Neuron (in vitro differentiated cells): ENCODE measurements at regions not wholly inside any gene's neighbourhood (a gene's known extent, or its start where the extent isn't known, plus 50 kb on each side); places are given as distances from the start of the nearest gene placed in this dataset.

Experiments
- H2AFZ ChIP-seq: one replicate; pipeline ENCODE4 v1.6.1; 2013; ENCODE audit warnings: low read depth, mild to moderate bottlenecking, inconsistent platforms, low read length, moderate library complexity
- H3K27me3 ChIP-seq: one replicate; pipeline ENCODE4 v1.6.1; 2013; ENCODE audit warnings: low read length; ENCODE audit not compliant: insufficient read depth
- H3K36me3 ChIP-seq: one replicate; pipeline ENCODE4 v1.6.1; 2013; ENCODE audit warnings: low read length; ENCODE audit not compliant: insufficient read depth
- H3K4me1 ChIP-seq: one replicate; pipeline ENCODE4 v1.6.1; 2013; ENCODE audit warnings: low read length; ENCODE audit not compliant: insufficient read depth
- H3K4me3 ChIP-seq: 2 replicates; pipeline ENCODE4 v1.5.1; 2013; ENCODE audit warnings: mild to moderate bottlenecking, low read length, moderate library complexity
- H3K9me3 ChIP-seq: one replicate; pipeline ENCODE4 v1.6.1; 2013; ENCODE audit warnings: low read length

DNA sequence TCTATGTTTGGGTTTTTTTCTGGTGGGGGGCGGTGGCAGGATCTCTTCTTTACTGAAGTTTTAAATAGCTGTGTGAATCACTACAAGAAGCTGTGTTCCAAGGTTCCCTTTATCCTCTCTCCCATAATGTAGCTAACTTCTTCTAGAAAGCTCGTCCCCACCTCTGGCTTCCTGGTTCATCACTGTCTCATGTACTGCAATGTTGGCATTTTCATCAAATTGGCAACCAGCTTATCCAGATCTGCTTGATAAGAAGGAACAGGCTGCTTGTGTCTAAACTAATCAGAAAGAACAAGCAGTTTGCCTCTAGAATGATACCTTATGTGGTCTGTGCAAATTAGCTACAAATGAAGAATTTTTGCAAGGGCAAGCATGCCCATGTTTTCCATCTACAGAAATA, 130.8 kb downstream of the WT1 start:
- H3K9me3 ChIP-seq, result no peaks in the 10 kb centered on the region
- peaks cover 2% of the 10 kb centered on the region for H3K27me3 ChIP-seq
- H3K4me1 ChIP-seq, result no peaks in the 10 kb centered on the region
- H3K36me3 ChIP-seq, result no peaks in the 10 kb centered on the region
- no peak overlapping the region for H2AFZ ChIP-seq
- H3K4me3 ChIP-seq, result no peak overlapping the region

DNA sequence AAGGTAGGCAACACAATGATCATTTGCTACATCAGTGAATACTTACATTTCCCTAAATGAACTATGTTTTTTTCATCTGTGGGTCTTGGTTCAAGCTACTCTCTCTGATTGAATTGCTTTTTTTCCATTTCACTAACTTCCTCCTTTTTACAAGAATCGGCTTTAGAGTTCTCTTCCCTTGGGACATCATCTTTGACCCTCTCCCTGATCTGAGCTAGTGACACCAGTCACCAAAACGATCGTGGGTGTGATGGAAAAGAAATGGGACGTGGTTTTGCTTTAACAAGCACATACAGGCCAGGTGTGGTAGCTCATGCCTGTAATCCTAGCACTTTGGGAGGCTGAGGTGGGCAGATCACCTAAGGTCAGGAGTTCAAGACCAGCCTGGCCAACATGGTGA, 129.9 kb downstream of the WT1 start:
- Histone ChIP-seq H2AFZ (no peak overlapping the region), H3K9me3 (no peaks in the 10 kb centered on the region), H3K4me1 (no peaks in the 10 kb centered on the region), H3K4me3 (no peak overlapping the region), H3K27me3 (peaks cover 2% of the 10 kb centered on the region), H3K36me3 (no peaks in the 10 kb centered on the region)

DNA sequence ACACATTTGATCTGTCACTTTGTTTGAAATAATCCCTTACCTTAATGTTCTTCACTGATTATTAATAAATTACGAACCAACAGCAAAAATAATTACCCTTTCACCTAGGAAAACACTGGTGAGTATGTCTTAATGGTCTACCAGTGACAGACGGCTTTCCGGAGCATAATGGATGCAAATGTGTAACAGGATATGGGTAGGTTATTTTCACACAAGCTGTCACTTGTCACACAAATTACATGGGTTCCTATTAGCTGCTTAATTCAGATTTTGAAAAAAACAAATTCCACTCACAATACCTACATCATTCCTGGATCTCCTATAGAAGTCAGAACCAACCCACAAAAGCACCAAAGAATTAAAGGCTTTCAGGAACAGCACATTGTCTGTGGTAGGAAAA, 127.9 kb downstream of the WT1 start:
- H3K9me3 ChIP-seq, result no peaks in the 10 kb centered on the region
- no peaks in the 10 kb centered on the region for H3K27me3 ChIP-seq
- no peaks in the 10 kb centered on the region for H3K4me1 ChIP-seq
- no peaks in the 10 kb centered on the region for H3K36me3 ChIP-seq
- no peak overlapping the region for H3K4me3 ChIP-seq
- no peak overlapping the region for H2AFZ ChIP-seq

DNA sequence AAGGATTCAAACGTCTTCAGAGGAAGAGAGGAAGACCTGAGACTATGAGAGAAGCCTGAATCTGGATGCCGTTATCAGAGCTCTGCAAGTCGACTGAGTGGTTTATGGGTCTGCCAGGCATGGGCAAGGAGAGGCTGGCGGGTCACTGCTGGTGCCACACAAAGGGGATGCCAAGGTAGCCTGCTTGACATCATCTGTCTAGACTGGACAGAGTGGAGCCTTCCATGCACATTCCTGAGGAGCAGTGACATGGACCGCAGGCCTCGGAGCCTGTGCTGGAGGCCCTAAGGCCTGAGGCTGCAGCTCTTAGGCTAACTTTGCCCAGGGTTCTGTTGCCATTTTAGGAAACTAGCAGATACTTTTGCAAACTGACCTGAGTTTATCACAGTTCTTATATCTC, 127.4 kb downstream of the WT1 start:
- Histone ChIP-seq H3K4me1 (no peaks in the 10 kb centered on the region), H3K4me3 (no peak overlapping the region), H3K36me3 (no peaks in the 10 kb centered on the region), H3K9me3 (no peaks in the 10 kb centered on the region), H2AFZ (no peak overlapping the region), H3K27me3 (no peaks in the 10 kb centered on the region)

DNA sequence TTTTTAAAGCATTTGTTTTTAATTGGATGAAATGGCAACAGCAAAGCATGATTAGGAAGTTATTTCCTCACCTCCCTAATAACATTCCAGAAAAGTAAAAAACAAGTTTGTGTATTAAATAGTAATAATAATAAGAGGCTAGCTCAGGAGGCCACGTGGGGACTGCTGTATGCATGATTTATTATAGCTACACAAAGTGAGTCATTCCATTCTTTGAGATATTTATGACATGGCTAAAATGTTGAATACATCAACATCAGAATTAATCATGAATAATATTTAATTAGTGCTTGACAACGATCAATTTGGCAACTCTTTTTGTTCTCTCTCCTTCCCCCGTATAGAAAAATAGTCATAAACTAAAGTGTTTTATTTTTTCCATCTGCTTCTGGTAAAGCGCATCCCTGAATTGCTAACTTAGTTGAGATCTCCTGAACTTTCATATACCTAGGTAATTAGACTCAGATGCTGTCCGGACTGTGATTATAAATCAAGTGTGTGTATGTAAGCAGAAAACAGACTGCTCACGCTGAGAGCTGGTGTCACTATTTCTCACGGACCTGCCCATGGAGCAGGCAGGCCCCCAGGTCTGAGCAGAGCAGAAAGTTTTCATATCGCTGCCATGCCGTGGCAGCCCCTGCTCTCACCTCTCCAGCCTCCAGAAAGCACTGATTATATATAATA, 125.7 kb downstream of the WT1 start:
- no peak overlapping the region for H3K4me3 ChIP-seq
- H3K27me3 ChIP-seq, result no peaks in the 10 kb centered on the region
- no peak overlapping the region for H2AFZ ChIP-seq
- H3K4me1 ChIP-seq, result no peaks in the 10 kb centered on the region
- H3K36me3 ChIP-seq, result no peaks in the 10 kb centered on the region
- H3K9me3 ChIP-seq, result no peaks in the 10 kb centered on the region

DNA sequence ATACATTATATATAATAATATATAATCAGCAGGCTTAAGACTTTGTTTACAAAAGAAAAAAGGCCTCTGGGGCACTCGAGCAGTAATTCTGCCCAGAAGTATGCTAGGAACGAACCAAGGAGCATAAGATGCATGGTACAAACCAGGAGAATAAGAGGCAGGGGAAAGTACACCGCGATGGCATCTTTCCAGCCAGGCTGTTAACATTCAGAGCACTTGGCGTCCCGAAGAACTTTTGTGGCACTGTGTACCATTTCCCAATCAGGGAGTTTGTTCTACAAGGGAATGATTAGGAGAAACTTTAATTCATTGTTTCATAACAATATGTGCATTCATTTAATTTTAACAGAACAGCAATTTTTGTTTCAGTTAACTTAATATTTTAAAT, 125.1 kb downstream of the WT1 start:
- H3K4me3 ChIP-seq, result no peak overlapping the region
- H3K36me3 ChIP-seq, result no peaks in the 10 kb centered on the region
- no peaks in the 10 kb centered on the region for H3K27me3 ChIP-seq
- H3K9me3 ChIP-seq, result no peaks in the 10 kb centered on the region
- no peaks in the 10 kb centered on the region for H3K4me1 ChIP-seq
- no peak overlapping the region for H2AFZ ChIP-seq

DNA sequence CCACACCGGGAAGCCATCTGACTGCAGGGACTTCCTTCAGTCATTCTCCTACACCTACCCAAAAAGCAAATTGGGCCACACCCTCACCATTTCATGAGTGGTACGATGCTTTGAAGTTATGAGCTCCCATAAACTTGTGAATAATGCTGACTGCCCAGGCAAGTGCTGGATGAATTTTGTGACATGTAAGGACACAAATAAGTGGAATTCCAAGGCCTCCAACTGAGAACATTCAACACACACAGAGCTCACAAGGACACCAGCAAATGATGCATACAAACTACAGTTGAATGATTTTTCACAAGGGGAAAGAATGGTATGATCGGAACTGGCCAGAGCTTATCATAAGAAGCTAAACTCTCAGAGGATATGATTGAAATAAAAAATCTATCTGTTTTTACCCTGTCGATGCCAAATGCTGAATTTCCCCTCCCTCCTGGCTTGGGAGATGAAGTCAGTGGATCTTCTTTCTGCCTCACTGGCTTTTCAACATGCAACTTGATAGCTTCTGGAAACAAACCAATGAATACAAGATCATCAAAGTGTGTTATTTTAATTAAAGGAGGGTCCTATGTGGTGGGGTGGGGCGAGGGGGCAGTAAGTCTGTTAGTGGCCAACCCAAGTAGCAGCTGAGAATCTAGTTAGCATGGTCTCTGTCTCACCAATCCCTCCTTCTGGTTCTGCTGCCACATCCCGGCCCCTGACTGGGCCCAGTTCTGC, 123.8 kb downstream of the WT1 start:
- H2AFZ ChIP-seq, result no peak overlapping the region
- H3K4me1 ChIP-seq, result no peaks in the 10 kb centered on the region
- H3K27me3 ChIP-seq, result no peaks in the 10 kb centered on the region
- H3K4me3 ChIP-seq, result no peak overlapping the region
- H3K9me3 ChIP-seq, result no peaks in the 10 kb centered on the region
- H3K36me3 ChIP-seq, result no peaks in the 10 kb centered on the region

DNA sequence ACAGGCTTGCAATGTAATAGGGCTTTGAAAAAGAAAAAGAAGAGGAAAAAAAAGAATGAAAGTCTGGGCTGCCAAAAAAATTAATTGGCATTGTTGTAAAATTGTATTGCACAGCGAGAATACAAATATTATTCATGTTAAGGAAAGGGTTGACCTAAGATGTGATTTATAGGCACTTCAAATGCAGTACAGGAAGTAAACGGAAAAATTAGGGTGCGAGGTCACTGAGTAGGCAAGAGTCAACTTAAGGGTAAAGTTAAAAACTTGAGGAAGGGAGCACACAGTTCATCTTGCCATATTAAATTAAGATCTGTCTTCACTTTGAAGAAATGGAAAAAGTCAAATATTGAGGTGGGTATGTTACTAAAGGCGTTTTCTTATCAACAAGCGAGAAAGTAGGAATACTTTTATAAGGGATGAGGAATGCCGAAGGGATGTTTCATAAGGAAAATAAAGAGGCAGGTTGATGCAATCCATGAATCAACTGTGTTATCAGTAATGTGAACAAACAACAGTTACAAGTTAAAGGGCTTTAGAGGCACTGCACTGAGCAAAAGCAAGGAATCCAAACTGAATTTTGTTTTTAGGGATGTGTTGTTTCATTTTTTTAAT, 123.0 kb downstream of the WT1 start:
- Histone ChIP-seq H3K9me3 (no peaks in the 10 kb centered on the region), H3K36me3 (no peaks in the 10 kb centered on the region), H3K4me1 (no peaks in the 10 kb centered on the region), H2AFZ (no peak overlapping the region), H3K27me3 (no peaks in the 10 kb centered on the region), H3K4me3 (no peak overlapping the region)

DNA sequence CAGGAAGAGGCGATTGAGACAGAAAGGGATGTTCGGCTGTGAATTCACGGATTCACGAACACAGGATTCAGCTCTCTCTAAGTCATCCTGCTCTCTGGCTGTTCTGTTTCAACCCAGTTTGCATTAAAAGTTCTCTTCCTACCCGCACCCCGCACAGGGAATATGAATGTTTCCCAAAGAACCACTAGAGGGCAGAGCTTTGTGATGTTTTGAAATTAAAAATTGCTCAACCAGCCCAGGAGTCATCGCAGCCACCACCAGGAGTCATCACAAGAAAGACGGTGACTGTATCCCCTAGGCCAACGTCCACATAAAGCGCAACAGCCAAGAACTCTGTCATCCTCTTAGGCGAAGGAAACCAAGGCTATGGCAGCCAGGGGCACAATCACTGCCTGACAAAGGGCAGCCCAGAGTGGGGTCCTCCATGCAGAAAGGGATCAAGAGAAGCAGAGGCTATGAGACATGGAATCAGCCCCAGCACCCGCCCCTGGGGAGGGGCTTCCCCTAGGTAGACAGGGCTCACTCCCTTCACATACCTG, 122.4 kb downstream of the WT1 start:
- Histone ChIP-seq H3K4me1 (no peaks in the 10 kb centered on the region), H3K36me3 (no peaks in the 10 kb centered on the region), H3K4me3 (no peak overlapping the region), H3K27me3 (peaks cover 3% of the 10 kb centered on the region), H2AFZ (no peak overlapping the region), H3K9me3 (no peaks in the 10 kb centered on the region)

DNA sequence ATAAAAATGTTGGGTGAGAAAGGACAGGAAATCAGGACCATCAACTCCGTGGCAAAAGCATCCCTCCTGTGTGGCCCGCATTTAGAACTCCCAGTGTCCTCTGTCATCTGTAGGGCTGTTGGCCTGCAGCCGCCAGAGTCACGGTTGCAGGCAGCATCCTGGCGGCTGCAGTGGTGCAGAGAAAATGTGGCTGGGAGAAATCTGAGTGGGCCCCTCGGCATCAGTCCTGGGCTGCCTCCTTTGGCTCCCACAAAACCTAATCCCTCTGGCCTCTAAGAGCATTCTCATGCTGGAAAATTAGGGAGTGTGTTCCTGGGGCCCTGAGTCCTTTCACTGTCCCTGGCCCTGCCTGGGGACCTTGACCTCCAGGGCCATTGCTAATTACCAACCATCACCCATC, 121.9 kb downstream of the WT1 start:
- Histone ChIP-seq H3K27me3 (peaks cover 3% of the 10 kb centered on the region), H3K36me3 (no peaks in the 10 kb centered on the region), H2AFZ (no peak overlapping the region), H3K9me3 (no peaks in the 10 kb centered on the region), H3K4me1 (no peaks in the 10 kb centered on the region), H3K4me3 (no peak overlapping the region)

DNA sequence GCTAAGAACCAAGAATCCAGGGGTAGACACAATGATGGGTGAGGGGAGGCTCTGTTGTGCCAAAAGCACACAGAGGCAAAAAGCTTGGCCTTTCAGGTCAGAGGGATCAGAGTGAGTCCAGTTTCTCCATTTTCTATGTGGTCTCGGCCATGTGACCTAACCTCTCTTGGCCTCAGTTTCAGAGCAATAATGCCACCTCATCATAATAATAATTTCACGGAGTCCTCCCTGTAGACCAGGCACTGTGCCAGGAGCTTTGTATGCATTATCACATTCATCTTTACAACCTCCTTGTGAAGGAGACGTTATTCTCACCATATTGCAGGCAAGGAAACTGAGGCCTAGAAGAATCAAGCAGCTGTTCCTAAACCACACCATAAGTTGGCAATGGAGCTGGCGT, 120.2 kb downstream of the WT1 start:
- no peak overlapping the region for H2AFZ ChIP-seq
- H3K4me1 ChIP-seq, result no peaks in the 10 kb centered on the region
- peaks cover 3% of the 10 kb centered on the region for H3K27me3 ChIP-seq
- no peaks in the 10 kb centered on the region for H3K36me3 ChIP-seq
- no peaks in the 10 kb centered on the region for H3K9me3 ChIP-seq
- H3K4me3 ChIP-seq, result no peak overlapping the region

DNA sequence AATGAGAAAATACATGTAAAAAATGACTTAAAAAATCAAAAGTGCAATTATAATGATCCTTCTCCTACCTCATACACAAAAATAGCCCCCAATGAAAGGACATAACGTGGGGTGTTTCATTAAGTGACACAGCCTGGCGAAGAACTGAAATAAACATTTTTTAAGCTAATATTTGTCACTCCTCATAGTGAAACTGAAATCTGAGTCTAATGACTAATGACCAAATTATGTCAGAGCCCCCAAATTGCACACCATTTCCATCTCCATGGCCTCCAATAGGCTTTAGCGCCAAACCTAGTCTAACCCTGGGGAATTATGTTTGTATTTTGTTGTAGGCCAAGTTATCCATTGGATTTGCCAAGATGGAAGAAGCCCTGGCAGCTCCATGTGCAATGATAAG, 119.1 kb downstream of the WT1 start:
- H2AFZ ChIP-seq, result no peak overlapping the region
- no peaks in the 10 kb centered on the region for H3K9me3 ChIP-seq
- H3K27me3 ChIP-seq, result peaks cover 3% of the 10 kb centered on the region
- no peaks in the 10 kb centered on the region for H3K36me3 ChIP-seq
- no peak overlapping the region for H3K4me3 ChIP-seq
- no peaks in the 10 kb centered on the region for H3K4me1 ChIP-seq

DNA sequence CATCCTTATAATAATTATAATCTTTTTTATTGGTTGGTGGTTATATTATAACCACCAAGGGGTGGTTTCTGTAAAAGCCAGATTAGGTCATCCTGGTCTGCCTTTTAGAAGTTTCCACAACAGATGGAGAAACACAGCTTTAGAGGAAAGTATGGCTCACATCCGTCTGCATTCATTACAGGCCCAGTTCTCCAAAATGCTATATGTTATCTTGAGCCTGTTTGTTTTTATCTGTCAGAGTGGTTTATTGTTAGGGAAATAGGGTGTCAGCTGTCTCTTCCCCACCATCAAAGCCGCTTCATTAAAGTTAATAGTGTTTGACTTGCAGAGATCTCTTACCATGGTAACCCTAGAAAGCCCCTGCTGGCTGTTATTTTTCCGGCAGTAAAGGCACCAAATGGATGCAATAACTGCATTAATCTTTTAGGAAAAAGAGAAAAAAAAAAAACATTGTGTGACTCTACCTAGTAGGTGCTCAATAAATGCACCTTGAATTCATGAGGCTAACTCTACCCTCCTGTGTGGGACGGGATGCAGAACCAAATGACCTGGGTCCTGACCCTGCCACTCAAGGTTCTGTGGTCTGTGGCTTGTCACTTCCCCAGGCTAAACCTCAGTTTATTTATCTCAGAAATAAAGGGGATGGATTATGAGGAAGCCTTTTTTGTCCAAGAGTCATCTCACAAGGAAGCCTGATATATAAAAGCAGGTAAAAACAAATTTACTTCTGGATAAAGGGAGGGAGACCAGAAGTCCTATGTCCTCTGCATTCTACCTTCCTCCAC, 118.3 kb downstream of the WT1 start:
- no peaks in the 10 kb centered on the region for H3K36me3 ChIP-seq
- no peak overlapping the region for H2AFZ ChIP-seq
- no peak overlapping the region for H3K4me3 ChIP-seq
- H3K27me3 ChIP-seq, result peaks cover 3% of the 10 kb centered on the region
- no peaks in the 10 kb centered on the region for H3K9me3 ChIP-seq
- no peaks in the 10 kb centered on the region for H3K4me1 ChIP-seq
